ENCODE measurements at regions not wholly inside any gene's neighbourhood (a gene's known extent, or its start where the extent isn't known, plus 50 kb on each side); places are given as distances from the start of the nearest gene placed in this dataset.

- no peak for DNase-seq (ENCODE audit: low spot score)
These were observed 516.2 kb downstream of the CDH26 start for GRCh38 chr20:60474385-60474910.

- DNase-seq (ENCODE audit: low spot score) = no peak
These were observed 517.8 kb downstream of the CDH26 start for GRCh38 chr20:60476045-60476444.

GRCh38 chr20:60477958-60478357 is 519.7 kb downstream of the CDH26 start:
- no peak for DNase-seq (ENCODE audit: low spot score)

- DNase-seq (ENCODE audit: low spot score) = no peak
These were observed 520.3 kb downstream of the CDH26 start for GRCh38 chr20:60478533-60478932.

GRCh38 chr20:60480950-60481742 is 522.9 kb downstream of the CDH26 start:
- DNase-seq (ENCODE audit: low spot score) = no peak

- DNase-seq (ENCODE audit: low spot score) = no peak
These were observed 523.5 kb downstream of the CDH26 start for GRCh38 chr20:60481743-60482133.

GRCh38 chr20:60482221-60483008 is 524.2 kb downstream of the CDH26 start:
- DNase-seq (ENCODE audit: low spot score) = no peak

GRCh38 chr20:60483371-60483770 is 525.1 kb downstream of the CDH26 start:
- DNase-seq (ENCODE audit: low spot score) = no peak

- no peak for DNase-seq (ENCODE audit: low spot score)
These were observed 526.1 kb downstream of the CDH26 start for GRCh38 chr20:60484316-60484715.

- no peak for DNase-seq (ENCODE audit: low spot score)
These were observed 527.0 kb downstream of the CDH26 start for GRCh38 chr20:60485012-60485760.

- DNase-seq (ENCODE audit: low spot score) = no peak
These were observed 528.1 kb downstream of the CDH26 start for GRCh38 chr20:60486315-60486714.

- no peak for DNase-seq (ENCODE audit: low spot score)
These were observed 528.7 kb downstream of the CDH26 start for GRCh38 chr20:60486937-60487336.

GRCh38 chr20:60490217-60491050 is 532.2 kb downstream of the CDH26 start:
- no peak for DNase-seq (ENCODE audit: low spot score)

GRCh38 chr20:60491051-60491581 is 532.9 kb downstream of the CDH26 start:
- no peak for DNase-seq (ENCODE audit: low spot score)

GRCh38 chr20:60494476-60494875 is 536.3 kb downstream of the CDH26 start:
- no peak for DNase-seq (ENCODE audit: low spot score)

GRCh38 chr20:60497298-60498035 is 539.2 kb downstream of the CDH26 start:
- no peak for DNase-seq (ENCODE audit: low spot score)

- no peak for DNase-seq (ENCODE audit: low spot score)
These were observed 541.9 kb downstream of the CDH26 start for GRCh38 chr20:60500038-60500701.

- no peak for DNase-seq (ENCODE audit: low spot score)
These were observed 542.8 kb downstream of the CDH26 start for GRCh38 chr20:60501048-60501447.

GRCh38 chr20:60502881-60503280 is 544.7 kb downstream of the CDH26 start:
- no peak for DNase-seq (ENCODE audit: low spot score)

GRCh38 chr20:60505423-60505822 is 547.2 kb downstream of the CDH26 start:
- no peak for DNase-seq (ENCODE audit: low spot score)

Measured in ureter (tissue), 1 donor.